ES-I3 (cell line): ENCODE measurements at regions not wholly inside any gene's neighbourhood (a gene's known extent, or its start where the extent isn't known, plus 50 kb on each side); places are given as distances from the start of the nearest gene placed in this dataset.

Experiments used
- H3K36me3 ChIP-seq: 2 replicates; pipeline ENCODE4 v1.6.1; 2013; ENCODE audit warnings: mild to moderate bottlenecking, low read length, control low read depth, moderate library complexity; ENCODE audit not compliant: insufficient read depth
- H3K4me1 ChIP-seq: 2 replicates; pipeline ENCODE4 v1.6.1; 2013; ENCODE audit warnings: mild to moderate bottlenecking, control low read depth, low read length; ENCODE audit not compliant: insufficient read depth
- H3K9ac ChIP-seq: 2 replicates; pipeline ENCODE4 v1.6.1; 2013; ENCODE audit warnings: low read depth, mild to moderate bottlenecking, low read length, moderate library complexity
- H3K9me3 ChIP-seq: 2 replicates; pipeline ENCODE4 v1.6.1; 2013; ENCODE audit warnings: mild to moderate bottlenecking, low read length, moderate library complexity; ENCODE audit not compliant: control insufficient read depth, insufficient read depth

- no peaks in the 10 kb centered on the region for H3K36me3 ChIP-seq
- no peaks in the 10 kb centered on the region for H3K4me1 ChIP-seq
- no peak overlapping the region for H3K9ac ChIP-seq
- H3K9me3 ChIP-seq = peaks cover 5% of the 10 kb centered on the region; the same call in 1 of the 2 replicates
These were observed 301.7 kb downstream of the BLID start for GRCh38 chr11:121814296-121814695.

DNA sequence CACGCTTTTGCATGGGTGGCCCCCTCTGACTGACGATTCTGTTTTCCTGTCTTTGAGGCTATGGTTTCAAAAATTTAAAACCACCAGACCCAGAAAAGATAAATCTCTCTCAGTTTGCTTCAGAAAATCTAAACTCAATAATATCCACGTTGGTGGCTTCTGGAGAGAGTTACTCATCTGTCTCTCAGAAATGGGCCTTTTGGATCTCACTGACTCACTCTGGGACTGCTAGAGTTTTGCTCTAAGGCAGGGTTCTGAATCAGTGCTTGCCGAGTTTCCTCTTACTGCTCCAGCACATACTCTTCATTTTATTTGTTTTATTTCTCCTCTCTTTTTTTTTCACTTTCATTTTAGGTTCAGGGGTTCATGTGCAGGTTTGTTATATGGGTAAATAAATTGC lies 305.7 kb downstream of the BLID start:
- peaks cover 7% of the 10 kb centered on the region; the same call in 1 of the 2 replicates for H3K4me1 ChIP-seq
- no peak overlapping the region for H3K9ac ChIP-seq
- no peaks in the 10 kb centered on the region for H3K36me3 ChIP-seq
- H3K9me3 ChIP-seq = peaks cover 5% of the 10 kb centered on the region; the same call in 1 of the 2 replicates

DNA sequence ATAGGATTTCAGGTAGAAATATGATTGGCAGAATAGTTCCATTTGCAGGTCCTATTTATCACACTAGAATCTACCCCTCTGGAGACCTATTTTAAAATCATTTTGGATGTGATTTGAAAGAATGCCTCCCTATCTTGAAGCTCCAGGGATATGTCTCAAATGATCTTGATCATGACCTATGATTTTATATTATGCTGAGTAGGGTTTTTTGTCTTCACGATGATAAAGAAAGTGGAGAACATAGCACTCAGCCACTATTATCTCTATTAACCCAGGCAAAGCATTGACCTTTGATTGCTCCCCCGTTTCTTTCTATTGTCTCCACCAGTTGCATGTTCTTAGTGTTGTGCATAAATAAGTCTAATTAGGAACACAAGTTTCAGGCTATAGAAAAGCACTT lies 307.9 kb downstream of the BLID start:
- Histone ChIP-seq H3K36me3 (no peaks in the 10 kb centered on the region), H3K9me3 (peaks cover 5% of the 10 kb centered on the region; the same call in 1 of the 2 replicates), H3K4me1 (peaks cover 12% of the 10 kb centered on the region; the same call in 1 of the 2 replicates), H3K9ac (no peak overlapping the region)

DNA sequence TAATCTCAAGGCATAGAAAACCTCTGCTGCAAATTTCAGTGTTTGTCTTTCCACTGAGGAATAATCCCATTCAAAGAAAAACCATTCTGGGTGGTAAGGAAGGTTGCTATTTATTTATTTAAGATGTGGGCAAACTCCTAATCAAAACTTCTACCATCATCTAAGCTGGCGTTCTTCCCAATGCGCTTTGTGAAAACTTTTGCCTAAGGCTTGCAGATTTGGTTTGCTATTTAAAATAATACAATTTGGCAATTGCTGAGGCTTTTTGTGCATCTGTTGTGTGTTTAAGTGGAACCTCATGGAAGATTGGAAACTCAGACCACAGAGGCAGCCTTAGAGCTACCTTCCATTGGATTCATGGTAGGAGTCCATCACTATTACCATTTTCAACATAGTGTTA lies 309.0 kb downstream of the BLID start:
- no peaks in the 10 kb centered on the region for H3K36me3 ChIP-seq

GRCh38 chr11:121802542-121802941 lies 313.5 kb downstream of the BLID start:
- H3K36me3 ChIP-seq = no peaks in the 10 kb centered on the region
- peak overlapping the region; percentile 10; the same call in 1 of the 2 replicates for H3K9ac ChIP-seq
- peaks cover 9% of the 10 kb centered on the region; the same call in 1 of the 2 replicates for H3K9me3 ChIP-seq
- peaks cover 25% of the 10 kb centered on the region for H3K4me1 ChIP-seq

More for the DNA sequence above, 309.0 kb downstream of the BLID start:
- Histone ChIP-seq H3K9ac (no peak overlapping the region), H3K9me3 (no peaks in the 10 kb centered on the region; the same call in 1 of the 2 replicates), H3K4me1 (peaks cover 22% of the 10 kb centered on the region)

GRCh38 chr11:121801781-121802180 lies 314.2 kb downstream of the BLID start:
- peak overlapping the region; percentile 32 for H3K9ac ChIP-seq
- peaks cover 25% of the 10 kb centered on the region for H3K4me1 ChIP-seq
- peaks cover 9% of the 10 kb centered on the region; the same call in 1 of the 2 replicates for H3K9me3 ChIP-seq
- H3K36me3 ChIP-seq = no peaks in the 10 kb centered on the region

- Histone ChIP-seq H3K4me1 (peaks cover 25% of the 10 kb centered on the region), H3K36me3 (no peaks in the 10 kb centered on the region), H3K9ac (peak overlapping the region; percentile 32), H3K9me3 (peaks cover 9% of the 10 kb centered on the region; the same call in 1 of the 2 replicates)
These were observed 314.6 kb downstream of the BLID start for GRCh38 chr11:121801394-121801748.

DNA sequence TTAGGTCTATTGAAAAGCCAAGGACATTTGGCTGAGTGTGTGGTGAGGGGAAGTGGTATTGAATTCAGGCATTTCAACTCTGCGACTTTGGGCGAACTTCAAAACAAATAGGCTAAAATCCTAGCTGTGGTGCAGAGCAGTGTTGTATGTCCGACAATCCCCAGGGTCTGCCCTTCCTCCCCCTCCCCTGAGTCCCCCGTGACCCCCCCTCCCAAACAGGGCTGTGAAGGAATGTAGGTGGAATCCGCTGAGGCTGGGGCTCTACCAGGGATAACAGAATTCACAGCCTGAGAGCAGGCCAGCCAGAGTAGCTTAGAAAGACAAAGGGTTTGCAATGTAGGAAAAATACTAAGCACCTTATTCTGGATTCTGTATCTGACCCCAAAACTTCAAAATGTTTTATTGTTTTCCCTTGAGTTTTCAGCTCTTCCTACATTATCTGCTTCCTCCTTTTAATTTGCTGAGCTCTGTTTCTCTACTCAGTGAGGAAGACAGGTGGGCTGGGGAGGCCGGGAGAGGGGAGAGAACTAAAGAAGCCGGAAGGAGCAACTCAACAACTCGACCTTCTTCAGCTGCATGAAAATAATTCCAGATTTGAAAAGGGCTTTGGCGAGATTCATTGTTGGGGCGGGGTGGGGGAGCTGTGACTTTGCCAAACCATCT lies 315.2 kb downstream of the BLID start:
- peak overlapping the region; percentile 32; the same call in 1 of the 2 replicates for H3K9ac ChIP-seq
- no peaks in the 10 kb centered on the region for H3K36me3 ChIP-seq
- peaks cover 9% of the 10 kb centered on the region; the same call in 1 of the 2 replicates for H3K9me3 ChIP-seq
- peaks cover 25% of the 10 kb centered on the region for H3K4me1 ChIP-seq

GRCh38 chr11:121800240-121800639 lies 315.8 kb downstream of the BLID start:
- Histone ChIP-seq H3K9me3 (peaks cover 9% of the 10 kb centered on the region; the same call in 1 of the 2 replicates), H3K36me3 (no peaks in the 10 kb centered on the region), H3K9ac (0 out of 2 replicates have a peak overlapping the region, but pooled peaks have one; percentile 16), H3K4me1 (peaks cover 25% of the 10 kb centered on the region)

GRCh38 chr11:121797496-121797895 lies 318.5 kb downstream of the BLID start:
- Histone ChIP-seq H3K9me3 (peaks cover 9% of the 10 kb centered on the region; the same call in 1 of the 2 replicates), H3K36me3 (no peaks in the 10 kb centered on the region), H3K4me1 (peaks cover 14% of the 10 kb centered on the region), H3K9ac (no peak overlapping the region)

GRCh38 chr11:121795174-121795573 lies 320.8 kb downstream of the BLID start:
- no peak overlapping the region for H3K9ac ChIP-seq
- peaks cover 9% of the 10 kb centered on the region; the same call in 1 of the 2 replicates for H3K9me3 ChIP-seq
- H3K36me3 ChIP-seq = no peaks in the 10 kb centered on the region
- H3K4me1 ChIP-seq = peaks cover 5% of the 10 kb centered on the region; the same call in 1 of the 2 replicates

- Histone ChIP-seq H3K9ac (no peak overlapping the region), H3K36me3 (no peaks in the 10 kb centered on the region), H3K9me3 (peaks cover 9% of the 10 kb centered on the region; the same call in 1 of the 2 replicates), H3K4me1 (peaks cover under 1% of the 10 kb centered on the region; the same call in 1 of the 2 replicates)
These were observed 321.3 kb downstream of the BLID start for GRCh38 chr11:121794671-121795141.

- Histone ChIP-seq H3K9ac (no peak overlapping the region), H3K36me3 (no peaks in the 10 kb centered on the region), H3K9me3 (0 out of 2 replicates have a peak, but pooled peaks cover under 1% of the 10 kb centered on the region), H3K4me1 (no peaks in the 10 kb centered on the region)
These were observed 322.1 kb downstream of the BLID start for GRCh38 chr11:121793916-121794315.

DNA sequence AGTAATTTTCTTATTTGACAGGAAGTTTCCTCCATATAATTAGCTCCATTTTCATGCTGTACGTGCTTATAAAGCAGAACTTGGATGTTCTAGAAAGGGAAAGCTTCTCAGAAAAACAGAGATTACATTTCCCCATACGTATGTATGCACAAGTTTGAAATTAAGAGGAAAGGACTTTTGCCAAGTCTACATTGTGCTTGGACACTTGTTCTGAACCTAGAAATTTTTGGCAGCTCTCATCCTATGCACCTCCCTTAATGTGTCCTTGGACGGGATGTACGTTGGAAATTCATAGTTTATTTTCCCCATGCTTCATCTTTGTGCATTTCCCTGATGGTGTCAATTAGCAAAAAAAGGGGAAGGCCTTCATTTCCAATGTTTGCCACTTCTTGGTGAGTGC lies 322.7 kb downstream of the BLID start:
- Histone ChIP-seq H3K9ac (no peak overlapping the region), H3K9me3 (no peaks in the 10 kb centered on the region), H3K4me1 (no peaks in the 10 kb centered on the region), H3K36me3 (no peaks in the 10 kb centered on the region)

DNA sequence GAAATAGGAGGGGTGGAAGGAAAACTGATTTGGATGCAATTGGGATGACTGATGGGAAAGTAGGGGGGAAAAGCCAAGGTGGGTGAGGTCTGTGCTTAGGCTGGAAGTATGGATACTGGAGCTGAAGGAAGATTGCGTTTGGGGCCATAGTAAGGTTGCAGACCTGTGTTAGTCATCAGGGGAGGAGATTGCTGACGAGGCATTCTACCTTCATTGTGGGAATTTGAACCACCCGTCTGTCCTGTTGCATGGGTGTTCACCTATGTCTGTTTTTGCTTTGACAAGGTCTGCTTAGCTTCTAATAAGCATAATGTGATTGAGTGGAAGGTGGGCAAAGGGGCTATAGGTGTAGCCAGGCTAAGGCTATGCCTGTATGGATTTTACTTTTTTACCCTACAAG lies 323.8 kb downstream of the BLID start:
- Histone ChIP-seq H3K9ac (no peak overlapping the region), H3K4me1 (no peaks in the 10 kb centered on the region), H3K36me3 (no peaks in the 10 kb centered on the region), H3K9me3 (no peaks in the 10 kb centered on the region)
